A673 (cell line): ENCODE measurements at regions not wholly inside any gene's neighbourhood (a gene's known extent, or its start where the extent isn't known, plus 50 kb on each side); places are given as distances from the start of the nearest gene placed in this dataset.

ENCODE experiments used
- BruUV-seq: library from RNA; stranded (reverse); fragments of 400-500 nt; replicated peaks from 2 replicates; lab custom pipeline; 2021; lab: Mats Ljungman, UMichigan
- CTCF ChIA-PET: fragments of 300-600 bp; sonication (Branson Sonifier 250); formaldehyde crosslinking; loops from one replicate; lab custom pipeline; 2022; ENCODE audit warnings: antibody characterized with exemption; lab: Charles Lee
- POLR2A ChIA-PET: fragments of 300-600 bp; sonication (Branson Sonifier 250); formaldehyde crosslinking; loops from one replicate; lab custom pipeline; 2022; ENCODE audit warnings: antibody characterized with exemption; ENCODE audit not compliant: low non-redundant PET; lab: Charles Lee
- DNase-seq: peaks from one replicate; pipeline ENCODE4 v3.0.0-alpha.2; 2015; ENCODE audit warnings: low spot score
- H3K27ac ChIP-seq: fragments of 200-600 bp; sonication (generic); 2 replicates; pipeline ENCODE4 v1.5.1; 2016; ENCODE audit warnings: mixed run types, low read depth, mild to moderate bottlenecking, mixed read lengths, antibody characterized with exemption, low read length; ENCODE audit not compliant: poor library complexity, severe bottlenecking
- H3K27me3 ChIP-seq: fragments of 200-600 bp; sonication (generic); replicated peaks from 2 replicates; pipeline ENCODE4 v1.6.1; 2017; ENCODE audit warnings: mixed run types, low read depth, mild to moderate bottlenecking, mixed read lengths, antibody characterized with exemption, low read length; ENCODE audit not compliant: insufficient read depth, poor library complexity
- H3K36me3 ChIP-seq: fragments of 200-600 bp; sonication (generic); 2 replicates; pipeline ENCODE4 v1.6.1; 2016; ENCODE audit warnings: mixed run types, mild to moderate bottlenecking, mixed read lengths, antibody characterized with exemption, low read length; ENCODE audit not compliant: insufficient read depth, poor library complexity, severe bottlenecking
- H3K4me1 ChIP-seq: fragments of 200-600 bp; sonication (generic); 2 replicates; pipeline ENCODE4 v1.6.1; 2017; ENCODE audit warnings: mixed run types, mild to moderate bottlenecking, mixed read lengths, antibody characterized with exemption, low read length; ENCODE audit not compliant: insufficient read depth, poor library complexity, severe bottlenecking
- H3K4me3 ChIP-seq: fragments of 200-600 bp; sonication (generic); 2 replicates; pipeline ENCODE4 v1.5.1; 2016; ENCODE audit warnings: low read depth, mixed run types, mild to moderate bottlenecking, mixed read lengths, low read length; ENCODE audit not compliant: poor library complexity, severe bottlenecking
- H3K9me3 ChIP-seq: fragments of 200-600 bp; sonication (generic); 2 replicates; pipeline ENCODE4 v1.6.1; 2016; ENCODE audit warnings: mixed run types, low read depth, mild to moderate bottlenecking, mixed read lengths, antibody characterized with exemption, low read length; ENCODE audit not compliant: poor library complexity, severe bottlenecking
- EZH2 ChIP-seq: fragments of 200-600 bp; sonication (generic); IDR thresholded peaks from 2 replicates; pipeline ENCODE4 v1.6.1; 2017; ENCODE audit warnings: borderline replicate concordance, low read depth, mild to moderate bottlenecking, mixed read lengths, antibody characterized with exemption, low read length; ENCODE audit not compliant: poor library complexity, severe bottlenecking
- intact Hi-C: fragments of 100-400 bp; cut with micrococcal nuclease; formaldehyde crosslinking; loops from one replicate; pipeline ENCODE4 v1.10.0; 2022; ENCODE audit not compliant: unreplicated experiment
- TF ChIP-seq, protein P1 (sequence below): fragments of 300-800, 200-600 bp; sonication (generic); conservative IDR thresholded peaks from 2 replicates; pipeline ENCODE4 v1.5.1; 2017; ENCODE audit warnings: low read depth, mild to moderate bottlenecking, antibody characterized with exemption, low read length, moderate library complexity, mixed read lengths

- POLR2A ChIA-PET, result no interaction called here
- peak overlapping the region; percentile 2 for H3K27ac ChIP-seq
- TF ChIP-seq EZH2, result no peak
- TF ChIP-seq, protein P1, sequence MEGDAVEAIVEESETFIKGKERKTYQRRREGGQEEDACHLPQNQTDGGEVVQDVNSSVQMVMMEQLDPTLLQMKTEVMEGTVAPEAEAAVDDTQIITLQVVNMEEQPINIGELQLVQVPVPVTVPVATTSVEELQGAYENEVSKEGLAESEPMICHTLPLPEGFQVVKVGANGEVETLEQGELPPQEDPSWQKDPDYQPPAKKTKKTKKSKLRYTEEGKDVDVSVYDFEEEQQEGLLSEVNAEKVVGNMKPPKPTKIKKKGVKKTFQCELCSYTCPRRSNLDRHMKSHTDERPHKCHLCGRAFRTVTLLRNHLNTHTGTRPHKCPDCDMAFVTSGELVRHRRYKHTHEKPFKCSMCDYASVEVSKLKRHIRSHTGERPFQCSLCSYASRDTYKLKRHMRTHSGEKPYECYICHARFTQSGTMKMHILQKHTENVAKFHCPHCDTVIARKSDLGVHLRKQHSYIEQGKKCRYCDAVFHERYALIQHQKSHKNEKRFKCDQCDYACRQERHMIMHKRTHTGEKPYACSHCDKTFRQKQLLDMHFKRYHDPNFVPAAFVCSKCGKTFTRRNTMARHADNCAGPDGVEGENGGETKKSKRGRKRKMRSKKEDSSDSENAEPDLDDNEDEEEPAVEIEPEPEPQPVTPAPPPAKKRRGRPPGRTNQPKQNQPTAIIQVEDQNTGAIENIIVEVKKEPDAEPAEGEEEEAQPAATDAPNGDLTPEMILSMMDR, result no peak
Measured at GRCh38 chr12:66036317-66036716, 94.2 kb downstream of the LLPH start.

GRCh38 chr12:66035288-66035966 is 95.1 kb downstream of the LLPH start:
- CTCF ChIA-PET, result no interaction called here
- Histone ChIP-seq H3K36me3 (no peaks in the 10 kb centered on the region), H3K27ac (peak overlapping the region; percentile 2), H3K4me1 (peaks cover 13% of the 10 kb centered on the region), H3K4me3 (no peak overlapping the region), H3K27me3 (no peaks in the 10 kb centered on the region), H3K9me3 (no peaks in the 10 kb centered on the region)
- BruUV-seq, result no TSS peak
- POLR2A ChIA-PET, result no interaction called here
- DNase-seq, result peak; percentile 82
- no peak for TF ChIP-seq EZH2
- TF ChIP-seq, protein P1, result peak; percentile 68
- intact Hi-C loops, result loop anchor here (1.0 kb wide), 1 partner anchor 479 kb away; no protein-coding TSS in a partner anchor

More at GRCh38 chr12:66036317-66036716, 94.2 kb downstream of the LLPH start:
- Histone ChIP-seq H3K9me3 (no peaks in the 10 kb centered on the region), H3K27me3 (no peaks in the 10 kb centered on the region), H3K4me3 (no peak overlapping the region), H3K36me3 (no peaks in the 10 kb centered on the region), H3K4me1 (peaks cover 13% of the 10 kb centered on the region)
- intact Hi-C loops, result no loop called here
- CTCF ChIA-PET, result no interaction called here
- peak; percentile 52 for DNase-seq
- BruUV-seq, result no TSS peak

- intact Hi-C loops, result no loop called here
Measured at GRCh38 chr12:66033151-66033550, 97.4 kb downstream of the LLPH start.

More at GRCh38 chr12:66033151-66033550, 97.4 kb downstream of the LLPH start:
- ChIA-PET POLR2A (no interaction called here), CTCF (no interaction called here)
- H3K27ac ChIP-seq, result no peak overlapping the region
- no peak overlapping the region for H3K4me3 ChIP-seq
- no peaks in the 10 kb centered on the region for H3K9me3 ChIP-seq
- no peaks in the 10 kb centered on the region for H3K36me3 ChIP-seq
- no TSS peak for BruUV-seq
- no peak for TF ChIP-seq EZH2
- TF ChIP-seq, protein P1, result no peak
- no peaks in the 10 kb centered on the region for H3K27me3 ChIP-seq
- DNase-seq, result no peak
- H3K4me1 ChIP-seq, result peaks cover 13% of the 10 kb centered on the region
